GM23338 (cell line): ENCODE measurements at regions not wholly inside any gene's neighbourhood (a gene's known extent, or its start where the extent isn't known, plus 50 kb on each side); places are given as distances from the start of the nearest gene placed in this dataset.

Experiments
- EZH2 ChIP-seq: fragments of 200-600 bp; sonication (generic); IDR thresholded peaks from one replicate; pipeline ENCODE4 v1.8.0; 2017; ENCODE audit warnings: antibody characterized with exemption, mild to moderate bottlenecking, low read depth; ENCODE audit not compliant: unreplicated experiment
- EZH2phosphoT487 ChIP-seq: fragments of 200-600 bp; sonication (generic); IDR thresholded peaks from one replicate; pipeline ENCODE4 v1.8.1; 2018; ENCODE audit warnings: antibody characterized with exemption; ENCODE audit not compliant: unreplicated experiment
- POLR2AphosphoS5 ChIP-seq: IDR thresholded peaks from 2 replicates; pipeline ENCODE4 v1.6.1; 2016; ENCODE audit warnings: antibody characterized with exemption, low read depth
- TF ChIP-seq, protein P1 (sequence below), 2 experiments: fragments of 200-600 bp in 1 of 2; sonication (generic) in 1 of 2; conservative IDR thresholded peaks; 2 replicates each; pipeline versions ENCODE4 v1.5.1 to v1.6.1; 2016 to 2017; ENCODE audit warnings: antibody characterized with exemption in 2 of 2, low read depth in 2 of 2, mild to moderate bottlenecking in 2 of 2, moderate library complexity in 1 of 2
- TF ChIP-seq, protein P2 (sequence below): IDR thresholded peaks from one replicate; pipeline ENCODE4 v1.6.1; 2018; ENCODE audit warnings: antibody characterized with exemption; ENCODE audit not compliant: unreplicated experiment

DNA sequence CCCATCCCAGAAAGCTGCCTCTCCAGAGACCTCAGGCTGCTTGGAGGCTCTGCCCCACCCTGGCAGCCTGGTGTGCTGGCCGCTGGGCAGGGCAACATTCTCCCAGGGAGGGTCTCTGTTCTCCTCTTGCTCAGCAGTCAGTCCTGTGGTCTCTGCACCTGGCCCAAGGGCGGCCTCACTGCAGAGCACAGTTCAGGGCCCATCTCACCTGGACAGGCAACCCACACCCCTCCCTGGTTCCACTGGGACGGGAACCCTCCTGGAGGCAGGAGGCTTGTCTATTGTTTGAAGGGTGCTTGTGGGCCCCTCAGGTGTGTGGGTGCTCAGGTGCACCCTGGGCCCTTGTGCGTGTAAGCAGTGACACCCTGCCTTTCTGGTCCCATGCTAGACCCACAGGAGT, 67.2 kb upstream of the OTOS start:
- TF ChIP-seq, protein P1, sequence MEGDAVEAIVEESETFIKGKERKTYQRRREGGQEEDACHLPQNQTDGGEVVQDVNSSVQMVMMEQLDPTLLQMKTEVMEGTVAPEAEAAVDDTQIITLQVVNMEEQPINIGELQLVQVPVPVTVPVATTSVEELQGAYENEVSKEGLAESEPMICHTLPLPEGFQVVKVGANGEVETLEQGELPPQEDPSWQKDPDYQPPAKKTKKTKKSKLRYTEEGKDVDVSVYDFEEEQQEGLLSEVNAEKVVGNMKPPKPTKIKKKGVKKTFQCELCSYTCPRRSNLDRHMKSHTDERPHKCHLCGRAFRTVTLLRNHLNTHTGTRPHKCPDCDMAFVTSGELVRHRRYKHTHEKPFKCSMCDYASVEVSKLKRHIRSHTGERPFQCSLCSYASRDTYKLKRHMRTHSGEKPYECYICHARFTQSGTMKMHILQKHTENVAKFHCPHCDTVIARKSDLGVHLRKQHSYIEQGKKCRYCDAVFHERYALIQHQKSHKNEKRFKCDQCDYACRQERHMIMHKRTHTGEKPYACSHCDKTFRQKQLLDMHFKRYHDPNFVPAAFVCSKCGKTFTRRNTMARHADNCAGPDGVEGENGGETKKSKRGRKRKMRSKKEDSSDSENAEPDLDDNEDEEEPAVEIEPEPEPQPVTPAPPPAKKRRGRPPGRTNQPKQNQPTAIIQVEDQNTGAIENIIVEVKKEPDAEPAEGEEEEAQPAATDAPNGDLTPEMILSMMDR (conservative IDR thresholded peaks at IDR 0.05; ENCODE audit: low read depth in 2 of 2), result no peak
- no peak for TF ChIP-seq EZH2phosphoT487
- TF ChIP-seq EZH2, result no peak
- TF ChIP-seq POLR2AphosphoS5, result no peak
- TF ChIP-seq, protein P2, sequence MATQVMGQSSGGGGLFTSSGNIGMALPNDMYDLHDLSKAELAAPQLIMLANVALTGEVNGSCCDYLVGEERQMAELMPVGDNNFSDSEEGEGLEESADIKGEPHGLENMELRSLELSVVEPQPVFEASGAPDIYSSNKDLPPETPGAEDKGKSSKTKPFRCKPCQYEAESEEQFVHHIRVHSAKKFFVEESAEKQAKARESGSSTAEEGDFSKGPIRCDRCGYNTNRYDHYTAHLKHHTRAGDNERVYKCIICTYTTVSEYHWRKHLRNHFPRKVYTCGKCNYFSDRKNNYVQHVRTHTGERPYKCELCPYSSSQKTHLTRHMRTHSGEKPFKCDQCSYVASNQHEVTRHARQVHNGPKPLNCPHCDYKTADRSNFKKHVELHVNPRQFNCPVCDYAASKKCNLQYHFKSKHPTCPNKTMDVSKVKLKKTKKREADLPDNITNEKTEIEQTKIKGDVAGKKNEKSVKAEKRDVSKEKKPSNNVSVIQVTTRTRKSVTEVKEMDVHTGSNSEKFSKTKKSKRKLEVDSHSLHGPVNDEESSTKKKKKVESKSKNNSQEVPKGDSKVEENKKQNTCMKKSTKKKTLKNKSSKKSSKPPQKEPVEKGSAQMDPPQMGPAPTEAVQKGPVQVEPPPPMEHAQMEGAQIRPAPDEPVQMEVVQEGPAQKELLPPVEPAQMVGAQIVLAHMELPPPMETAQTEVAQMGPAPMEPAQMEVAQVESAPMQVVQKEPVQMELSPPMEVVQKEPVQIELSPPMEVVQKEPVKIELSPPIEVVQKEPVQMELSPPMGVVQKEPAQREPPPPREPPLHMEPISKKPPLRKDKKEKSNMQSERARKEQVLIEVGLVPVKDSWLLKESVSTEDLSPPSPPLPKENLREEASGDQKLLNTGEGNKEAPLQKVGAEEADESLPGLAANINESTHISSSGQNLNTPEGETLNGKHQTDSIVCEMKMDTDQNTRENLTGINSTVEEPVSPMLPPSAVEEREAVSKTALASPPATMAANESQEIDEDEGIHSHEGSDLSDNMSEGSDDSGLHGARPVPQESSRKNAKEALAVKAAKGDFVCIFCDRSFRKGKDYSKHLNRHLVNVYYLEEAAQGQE, result no peak
